H1 (cell line): ENCODE measurements at regions not wholly inside any gene's neighbourhood (a gene's known extent, or its start where the extent isn't known, plus 50 kb on each side); places are given as distances from the start of the nearest gene placed in this dataset.

Experiments used
- CTCF ChIA-PET: fragments of 300-600 bp; sonication (Branson Sonifier 250); formaldehyde crosslinking; loops from one replicate; lab custom pipeline; 2021; ENCODE audit not compliant: partially characterized antibody; lab: Charles Lee
- POLR2A ChIA-PET: fragments of 300-600 bp; sonication (Branson Sonifier 250); formaldehyde crosslinking; loops from one replicate; lab custom pipeline; 2021; ENCODE audit warnings: inconsistent platforms; ENCODE audit not compliant: partially characterized antibody; lab: Charles Lee
- DNase-seq, 2 experiments: peaks; one replicate each; pipeline versions ENCODE4 v3.0.0 to v3.0.0-alpha.2; 2010 to 2022; ENCODE audit warnings: low spot score in 2 of 2, low read depth in 1 of 2, mixed read lengths in 1 of 2
- FAIRE-seq: peaks from 2 replicates; lab custom pipeline; 2011; peaks lifted over from hg19 to GRCh38; lab: Jason Lieb, UNC
- H2AFZ ChIP-seq: 2 replicates; pipeline ENCODE4 v1.8.1; 2012; ENCODE audit warnings: low read length, inconsistent platforms
- H2AK5ac ChIP-seq: 2 replicates; pipeline ENCODE4 v1.6.1; 2013; ENCODE audit warnings: low read depth, low read length
- H2BK120ac ChIP-seq: replicated peaks from 2 replicates; pipeline ENCODE3; 2013; ENCODE audit warnings: low read depth, low read length, inconsistent platforms
- H2BK12ac ChIP-seq: 2 replicates; pipeline ENCODE4 v1.6.1; 2013; ENCODE audit warnings: low read depth, low read length
- H2BK15ac ChIP-seq: 2 replicates; pipeline ENCODE4 v1.6.1; 2013; ENCODE audit warnings: low read length
- H2BK20ac ChIP-seq: 2 replicates; pipeline ENCODE4 v1.6.1; 2013; ENCODE audit warnings: low read length
- H2BK5ac ChIP-seq: 2 replicates; pipeline ENCODE4 v1.6.1; 2013; ENCODE audit warnings: low read depth, low read length
- H3K14ac ChIP-seq: 2 replicates; pipeline ENCODE4 v1.6.1; 2013; ENCODE audit warnings: inconsistent platforms; ENCODE audit not compliant: insufficient read length
- H3K18ac ChIP-seq: 2 replicates; pipeline ENCODE4 v1.6.1; 2013; ENCODE audit warnings: low read length; ENCODE audit errors: extremely low read depth
- H3K23ac ChIP-seq: 2 replicates; pipeline ENCODE4 v1.6.1; 2013; ENCODE audit warnings: inconsistent platforms; ENCODE audit not compliant: insufficient read length
- H3K23me2 ChIP-seq: 2 replicates; pipeline ENCODE4 v1.6.1; 2013; ENCODE audit warnings: low read depth, low read length
- H3K27ac ChIP-seq: 2 replicates; pipeline ENCODE4 v1.6.1; 2011; ENCODE audit warnings: low read depth, low read length, inconsistent platforms
- H3K27me3 ChIP-seq, 4 experiments: replicated peaks in 1 of 4; 1 replicate in 1 of 4; 2 replicates in 3 of 4; pipeline versions ENCODE4 v1.6.1 to v1.8.1; 2011 to 2013; ENCODE audit warnings: low read length in 3 of 4, mild to moderate bottlenecking in 3 of 4, inconsistent platforms in 2 of 4, mixed read lengths in 2 of 4, moderate library complexity in 1 of 4; ENCODE audit not compliant: control insufficient read depth in 3 of 4, insufficient read depth in 3 of 4; ENCODE audit errors: extremely low read depth in 1 of 4
- H3K36me3 ChIP-seq, 4 experiments: 2 replicates each; pipeline versions ENCODE4 v1.6.1 to v1.8.1; 2011 to 2013; ENCODE audit warnings: mild to moderate bottlenecking in 4 of 4, low read length in 3 of 4, moderate library complexity in 2 of 4, control low read depth in 1 of 4, inconsistent platforms in 1 of 4; ENCODE audit not compliant: insufficient read depth in 4 of 4, control insufficient read depth in 2 of 4
- H3K4ac ChIP-seq: replicated peaks from 2 replicates; pipeline ENCODE3; 2013; ENCODE audit warnings: low read length, low read depth, mixed read lengths, inconsistent platforms; ENCODE audit not compliant: insufficient read length
- H3K4me1 ChIP-seq, 4 experiments: replicated peaks in 1 of 4; 1 replicate in 1 of 4; 2 replicates in 3 of 4; pipeline versions ENCODE4 v1.6.1 to v1.8.1; 2011 to 2013; ENCODE audit warnings: low read length in 3 of 4, inconsistent platforms in 2 of 4, mixed read lengths in 1 of 4; ENCODE audit not compliant: insufficient read depth in 4 of 4, control insufficient read depth in 3 of 4
- H3K4me2 ChIP-seq, 2 experiments: 2 replicates each; pipeline versions ENCODE4 v1.6.1 to v1.8.1; 2011 to 2013; ENCODE audit warnings: low read depth in 2 of 2, low read length in 2 of 2, control low read depth in 1 of 2, inconsistent platforms in 1 of 2, mild to moderate bottlenecking in 1 of 2; ENCODE audit not compliant: insufficient read depth in 1 of 2
- H3K4me3 ChIP-seq, 4 experiments: fragments of 200-600, 300-600 bp in 1 of 4; sonication (generic), shearing (Covaris generic), sonication (Bioruptor Twin) in 1 of 4; 2 replicates each; pipeline versions ENCODE4 v1.5.1 to v1.8.1; 2011 to 2016; ENCODE audit warnings: low read length in 4 of 4, low read depth in 3 of 4, control low read depth in 2 of 4, inconsistent platforms in 2 of 4, mild to moderate bottlenecking in 2 of 4, mixed read lengths in 1 of 4, moderate library complexity in 1 of 4; ENCODE audit not compliant: insufficient read depth in 2 of 4; ENCODE audit errors: extremely low read depth in 1 of 4
- H3K56ac ChIP-seq: replicated peaks from 2 replicates; pipeline ENCODE3; 2013; ENCODE audit warnings: low read depth, mild to moderate bottlenecking, mixed read lengths, low read length, inconsistent platforms; ENCODE audit not compliant: insufficient read length
- H3K79me1 ChIP-seq: 2 replicates; pipeline ENCODE4 v1.6.1; 2013; ENCODE audit warnings: low read depth, low read length, control low read depth
- H3K79me2 ChIP-seq, 2 experiments: 2 replicates each; pipeline versions ENCODE4 v1.6.1 to v1.8.1; 2012 to 2013; ENCODE audit warnings: low read length in 2 of 2, mild to moderate bottlenecking in 2 of 2, inconsistent platforms in 1 of 2; ENCODE audit not compliant: insufficient read depth in 2 of 2, control insufficient read depth in 1 of 2
- H3K9ac ChIP-seq, 4 experiments: replicated peaks in 1 of 4; 1 replicate in 1 of 4; 2 replicates in 3 of 4; pipeline versions ENCODE4 v1.6.1 to v1.8.1; 2011 to 2013; ENCODE audit warnings: low read depth in 3 of 4, low read length in 3 of 4, control low read depth in 2 of 4, mild to moderate bottlenecking in 2 of 4, moderate library complexity in 2 of 4, inconsistent platforms in 1 of 4; ENCODE audit errors: extremely low read depth in 1 of 4
- H3K9me3 ChIP-seq, 2 experiments: 2 replicates each; pipeline versions ENCODE4 v1.6.1 to v1.8.1; 2012 to 2013; ENCODE audit warnings: mild to moderate bottlenecking in 2 of 2, moderate library complexity in 2 of 2, control low read depth in 1 of 2, inconsistent platforms in 1 of 2, low read depth in 1 of 2, low read length in 1 of 2, mixed read lengths in 1 of 2; ENCODE audit not compliant: insufficient read depth in 2 of 2
- H4K20me1 ChIP-seq, 2 experiments: replicated peaks in 1 of 2; 2 replicates each; pipeline versions ENCODE3 to v1.8.1; 2011 to 2013; ENCODE audit warnings: inconsistent platforms in 2 of 2, low read length in 2 of 2, mild to moderate bottlenecking in 1 of 2; ENCODE audit not compliant: insufficient read depth in 2 of 2, control insufficient read depth in 1 of 2
- H4K5ac ChIP-seq: 2 replicates; pipeline ENCODE4 v1.6.1; 2013; ENCODE audit warnings: low read length, low read depth, mixed read lengths, inconsistent platforms; ENCODE audit not compliant: insufficient read length
- H4K8ac ChIP-seq: 2 replicates; pipeline ENCODE4 v1.8.0; 2013; ENCODE audit warnings: mild to moderate bottlenecking, moderate library complexity, low read length, inconsistent platforms; ENCODE audit not compliant: insufficient read depth; ENCODE audit errors: extremely low read depth
- H4K91ac ChIP-seq: replicated peaks from 2 replicates; pipeline ENCODE3; 2013; ENCODE audit warnings: low read length, mixed read lengths, inconsistent platforms; ENCODE audit not compliant: insufficient read length
- ASH2L ChIP-seq: fragments of 200-600, 300-600 bp; sonication (generic); IDR thresholded peaks from one replicate; pipeline ENCODE4 v1.7.1; 2017; ENCODE audit warnings: low read length
- BACH1 ChIP-seq: IDR thresholded peaks from 2 replicates; pipeline ENCODE4 v1.6.1; 2012; ENCODE audit warnings: low read length, improper control_type of control experiment
- BCL11A ChIP-seq, 2 experiments: IDR thresholded peaks; one replicate each; pipeline ENCODE4 v1.6.1; 2011; ENCODE audit warnings: low read depth in 2 of 2, low read length in 2 of 2, mild to moderate bottlenecking in 2 of 2
- BRCA1 ChIP-seq: IDR thresholded peaks from 2 replicates; pipeline ENCODE4 v1.6.1; 2012; ENCODE audit warnings: low read depth, low read length, improper control_type of control experiment
- EP300 ChIP-seq, 2 experiments: IDR thresholded peaks; 1 replicate in 1 of 2; 2 replicates in 1 of 2; pipeline ENCODE4 v1.6.1; 2011 to 2012; ENCODE audit warnings: low read depth in 2 of 2, low read length in 2 of 2, mild to moderate bottlenecking in 2 of 2, borderline replicate concordance in 1 of 2, inconsistent platforms in 1 of 2, moderate library complexity in 1 of 2
- HDAC2 ChIP-seq, 2 experiments: fragments of 300-600 bp in 1 of 2; sonication (generic) in 1 of 2; IDR thresholded peaks; 2 replicates each; pipeline ENCODE4 v1.6.1; 2011 to 2012; ENCODE audit warnings: low read depth in 2 of 2, low read length in 2 of 2, mild to moderate bottlenecking in 2 of 2, moderate library complexity in 2 of 2, borderline replicate concordance in 1 of 2, inconsistent platforms in 1 of 2
- JUN ChIP-seq: IDR thresholded peaks from 2 replicates; pipeline ENCODE4 v1.6.1; 2011; ENCODE audit warnings: low read depth, mild to moderate bottlenecking, improper control_type of control experiment, low read length
- MAFK ChIP-seq: IDR thresholded peaks from 2 replicates; pipeline ENCODE4 v1.6.1; 2012; ENCODE audit warnings: low read depth, mild to moderate bottlenecking, improper control_type of control experiment, low read length
- POU5F1 ChIP-seq: IDR thresholded peaks from 2 replicates; pipeline ENCODE4 v1.6.1; 2011; ENCODE audit warnings: low read depth, mild to moderate bottlenecking, low read length, moderate library complexity
- SIX5 ChIP-seq: IDR thresholded peaks from 2 replicates; pipeline ENCODE4 v1.6.1; 2011; ENCODE audit warnings: mild to moderate bottlenecking, low read depth, low read length
- SP1 ChIP-seq: IDR thresholded peaks from 2 replicates; pipeline ENCODE4 v1.6.1; 2011; ENCODE audit warnings: low read depth, low read length
- TAF1 ChIP-seq: IDR thresholded peaks from 2 replicates; pipeline ENCODE4 v1.6.1; 2011; ENCODE audit warnings: mild to moderate bottlenecking, low read depth, low read length
- WGBS, 2 experiments: shearing (Covaris generic) in 1 of 2; methylation state at CpG; one replicate each; pipeline versions ENCODE4 v1.1.6 to v1.1.7; 2013 to 2015; ENCODE audit warnings: low lambda C conversion rate in 2 of 2, mixed read lengths in 2 of 2, inconsistent platforms in 1 of 2, low coverage in 1 of 2, missing lambda C conversion rate in 1 of 2; ENCODE audit not compliant: insufficient replicate concordance in 2 of 2, insufficient coverage in 1 of 2, insufficient read length in 1 of 2; ENCODE audit errors: extremely low coverage in 1 of 2, missing lambda C conversion rate in 1 of 2; 5-methylcytosine and 5-hydroxymethylcytosine counted together
- TF ChIP-seq, protein P1 (sequence below): IDR thresholded peaks from 2 replicates; pipeline ENCODE4 v1.6.1; 2011; ENCODE audit warnings: low read length, improper control_type of control experiment
- TF ChIP-seq, protein P2 (sequence below): IDR thresholded peaks from 2 replicates; pipeline ENCODE4 v1.6.1; 2012; ENCODE audit warnings: inconsistent platforms

DNA sequence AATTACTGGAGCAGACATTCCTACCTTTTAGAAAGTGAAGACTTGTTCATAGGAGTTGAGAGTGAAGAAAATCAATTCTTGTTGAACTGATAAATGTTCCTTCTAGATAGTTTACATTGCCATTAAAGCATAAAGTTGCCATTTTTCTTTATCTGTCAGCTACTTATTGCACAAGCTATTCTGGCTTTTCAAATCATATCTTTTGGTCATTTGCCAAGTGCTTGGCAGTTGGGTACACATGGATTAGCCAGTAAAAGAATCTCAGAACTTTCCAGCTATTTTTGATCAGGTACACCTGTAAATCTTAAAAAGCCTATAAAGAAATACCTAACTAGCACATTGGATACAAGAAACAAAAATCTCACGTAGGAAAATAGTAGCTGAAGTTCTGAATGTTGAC is 56.4 kb upstream of the PNPLA4 start:
- Histone ChIP-seq H3K4me1 (no peaks in the 10 kb centered on the region), H3K4me2 (no peak overlapping the region), H3K79me1 (no peaks in the 10 kb centered on the region), H2AK5ac (no peak overlapping the region), H2BK12ac (no peak overlapping the region), H3K23ac (no peak overlapping the region), H3K27me3 (no peaks in the 10 kb centered on the region), H4K8ac (no peak overlapping the region), H4K5ac (no peak overlapping the region), H3K9me3 (no peaks in the 10 kb centered on the region), H2BK15ac (no peak overlapping the region), H3K23me2 (no peaks in the 10 kb centered on the region), H2BK120ac (no peak overlapping the region), H2BK20ac (no peak overlapping the region), H3K27ac (no peak overlapping the region), H3K4me3 (no peak overlapping the region), H3K79me2 (no peaks in the 10 kb centered on the region), H4K20me1 (no peaks in the 10 kb centered on the region), H2BK5ac (no peak overlapping the region), H3K9ac (no peak overlapping the region), H3K14ac (no peak overlapping the region), H3K4ac (no peak overlapping the region), H3K36me3 (no peaks in the 10 kb centered on the region), H3K18ac (no peak overlapping the region), H4K91ac (no peak overlapping the region), H2AFZ (no peak overlapping the region), H3K56ac (no peak overlapping the region)
- DNase-seq (no peak), FAIRE-seq (no peak)
- ChIA-PET POLR2A (no interaction called here), CTCF (no interaction called here)
- WGBS, 2 experiments: 73% methylated on average over 1 of the region's 1 CpG; no CpG with 5 or more reads in 1 of the 2 experiments
- no peak for TF ChIP-seq BACH1
- no peak for TF ChIP-seq POU5F1
- TF ChIP-seq ASH2L: no peak
- TF ChIP-seq BRCA1: no peak
- TF ChIP-seq TAF1: no peak
- no peak for TF ChIP-seq EP300 (IDR thresholded peaks at IDR 0.05; ENCODE audit: borderline replicate concordance in 1 of 2, low read depth in 2 of 2, low read length in 2 of 2)
- no peak for TF ChIP-seq BCL11A (IDR thresholded peaks at IDR 0.05; ENCODE audit: low read depth in 2 of 2, low read length in 2 of 2)
- no peak for TF ChIP-seq SP1
- no peak for TF ChIP-seq MAFK
- no peak for TF ChIP-seq SIX5
- no peak for TF ChIP-seq JUN
- TF ChIP-seq, protein P1, sequence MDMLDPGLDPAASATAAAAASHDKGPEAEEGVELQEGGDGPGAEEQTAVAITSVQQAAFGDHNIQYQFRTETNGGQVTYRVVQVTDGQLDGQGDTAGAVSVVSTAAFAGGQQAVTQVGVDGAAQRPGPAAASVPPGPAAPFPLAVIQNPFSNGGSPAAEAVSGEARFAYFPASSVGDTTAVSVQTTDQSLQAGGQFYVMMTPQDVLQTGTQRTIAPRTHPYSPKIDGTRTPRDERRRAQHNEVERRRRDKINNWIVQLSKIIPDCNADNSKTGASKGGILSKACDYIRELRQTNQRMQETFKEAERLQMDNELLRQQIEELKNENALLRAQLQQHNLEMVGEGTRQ: no peak
- TF ChIP-seq, protein P2, sequence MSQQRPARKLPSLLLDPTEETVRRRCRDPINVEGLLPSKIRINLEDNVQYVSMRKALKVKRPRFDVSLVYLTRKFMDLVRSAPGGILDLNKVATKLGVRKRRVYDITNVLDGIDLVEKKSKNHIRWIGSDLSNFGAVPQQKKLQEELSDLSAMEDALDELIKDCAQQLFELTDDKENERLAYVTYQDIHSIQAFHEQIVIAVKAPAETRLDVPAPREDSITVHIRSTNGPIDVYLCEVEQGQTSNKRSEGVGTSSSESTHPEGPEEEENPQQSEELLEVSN: no peak
- TF ChIP-seq HDAC2 (IDR thresholded peaks at IDR 0.05; ENCODE audit: borderline replicate concordance in 1 of 2, low read depth in 2 of 2, low read length in 2 of 2): no peak
